HuH-7 (cell line): ENCODE measurements at regions not wholly inside any gene's neighbourhood (a gene's known extent, or its start where the extent isn't known, plus 50 kb on each side); places are given as distances from the start of the nearest gene placed in this dataset.
"Not testable (repeated sequence)": the region's sequence is repeated elsewhere in the genome, so short reads cannot be mapped to it uniquely, and the experiment has no call there.

Experiments used
- DNase-seq: peaks from one replicate; pipeline ENCODE4 v3.0.0; 2011; ENCODE audit warnings: low spot score

DNA sequence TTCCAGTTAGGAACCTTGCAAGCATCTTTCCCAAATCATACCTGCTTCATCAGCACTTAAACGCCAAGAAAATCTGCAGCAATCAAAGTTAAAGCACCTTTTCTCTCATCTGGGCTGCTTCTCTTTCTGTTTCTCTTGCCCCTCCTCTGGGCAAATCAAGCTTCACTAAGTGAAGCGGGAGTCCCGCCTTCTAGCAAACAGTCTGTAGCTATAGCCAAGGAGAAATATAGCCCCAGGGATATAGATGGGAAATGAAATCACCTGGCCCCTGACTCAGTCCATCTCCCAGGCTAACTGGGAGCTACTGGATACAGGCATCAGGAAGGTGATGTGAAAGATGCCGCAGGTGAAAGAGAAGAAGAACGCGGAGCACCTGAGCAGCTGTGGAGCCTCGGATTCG, 481.9 kb downstream of the C6orf118 start:
- no peak for DNase-seq

DNA sequence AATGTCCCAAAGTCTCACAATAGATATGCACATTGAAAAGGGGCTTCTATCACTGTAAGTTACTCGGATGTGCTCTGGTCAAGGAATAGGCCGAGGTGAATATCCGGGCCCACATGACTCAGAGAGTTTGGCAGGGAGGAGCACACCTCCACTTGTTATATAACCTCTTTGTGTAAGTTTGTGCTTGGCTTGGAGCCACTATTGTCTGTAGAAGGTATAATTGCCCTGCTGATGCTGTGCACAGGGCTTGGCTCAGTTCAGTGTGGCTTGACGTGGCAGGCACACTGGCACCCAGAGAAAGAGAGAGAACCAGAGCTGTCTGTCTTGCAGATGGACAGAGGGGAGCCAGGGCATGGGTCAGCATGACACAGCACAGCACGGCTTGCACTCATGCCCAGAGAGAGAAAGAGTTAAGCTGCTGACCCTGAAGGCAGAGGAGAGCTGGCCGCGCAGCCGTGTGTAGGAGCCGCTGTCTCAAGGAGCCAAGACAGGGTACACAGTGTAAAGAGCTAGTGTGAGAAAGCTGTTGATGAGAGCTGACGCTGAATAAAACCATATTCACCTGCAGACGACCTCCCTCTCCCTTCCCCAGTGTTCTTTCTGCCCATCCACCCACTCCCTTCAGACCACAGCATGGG, 482.5 kb downstream of the C6orf118 start:
- DNase-seq, result no peak

DNA sequence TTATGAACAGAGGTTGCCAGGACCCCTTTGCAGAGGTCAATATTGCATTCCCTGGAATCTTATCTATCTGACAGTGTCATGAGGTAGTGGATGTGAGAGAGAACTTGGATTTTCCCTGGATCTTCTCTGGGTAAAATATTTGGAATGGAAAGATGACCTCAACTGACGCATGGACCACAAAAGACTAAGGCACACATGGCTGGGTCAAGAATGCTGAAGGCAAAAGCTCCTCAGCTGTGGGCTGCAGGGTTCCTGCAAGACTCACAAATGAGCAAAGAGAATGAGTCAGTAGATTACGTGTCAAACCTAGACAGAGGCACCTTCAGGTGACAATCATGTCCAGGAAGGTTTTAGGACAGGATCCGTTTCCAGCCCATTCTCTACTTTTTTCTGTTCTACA, 484.0 kb downstream of the C6orf118 start:
- no peak for DNase-seq

DNA sequence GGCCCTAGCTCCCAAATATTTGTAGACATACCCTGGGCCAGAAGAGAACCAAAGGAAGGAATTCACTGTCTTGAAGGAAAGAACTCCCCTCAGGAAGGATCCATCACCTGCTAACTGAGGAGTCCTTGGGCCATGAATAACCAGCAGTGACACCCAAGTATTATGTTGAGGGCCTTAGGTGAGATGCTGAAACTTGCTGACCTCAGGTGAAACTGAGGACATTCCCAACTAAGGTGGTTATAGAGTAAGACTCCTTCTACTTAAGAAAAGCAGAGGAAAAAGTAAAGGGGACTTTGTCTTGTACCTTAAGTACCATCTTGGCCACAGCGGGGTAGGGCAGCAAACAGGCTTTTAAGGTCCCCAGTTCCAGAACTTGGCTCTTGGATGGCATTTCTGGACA, 491.7 kb downstream of the C6orf118 start:
- no peak for DNase-seq

DNA sequence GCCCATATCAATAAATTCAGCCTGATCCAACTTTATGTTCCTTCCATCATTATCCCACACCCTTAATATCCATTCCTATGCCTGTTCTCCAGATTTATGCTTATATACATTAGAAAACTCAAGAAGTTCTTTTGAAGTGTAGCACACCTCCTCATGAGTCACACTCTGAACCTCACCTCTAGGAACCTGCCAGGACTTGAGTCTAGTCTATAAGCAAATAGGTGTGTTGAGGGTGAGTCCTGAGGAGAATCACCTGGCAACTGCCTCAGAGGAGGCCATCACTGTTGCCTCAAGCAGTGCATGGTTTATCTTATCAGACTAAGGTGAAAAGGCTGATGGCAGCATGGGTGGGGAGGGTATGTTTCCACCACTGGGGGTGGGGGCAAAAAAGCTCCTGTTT, 496.7 kb downstream of the C6orf118 start:
- no peak for DNase-seq

DNA sequence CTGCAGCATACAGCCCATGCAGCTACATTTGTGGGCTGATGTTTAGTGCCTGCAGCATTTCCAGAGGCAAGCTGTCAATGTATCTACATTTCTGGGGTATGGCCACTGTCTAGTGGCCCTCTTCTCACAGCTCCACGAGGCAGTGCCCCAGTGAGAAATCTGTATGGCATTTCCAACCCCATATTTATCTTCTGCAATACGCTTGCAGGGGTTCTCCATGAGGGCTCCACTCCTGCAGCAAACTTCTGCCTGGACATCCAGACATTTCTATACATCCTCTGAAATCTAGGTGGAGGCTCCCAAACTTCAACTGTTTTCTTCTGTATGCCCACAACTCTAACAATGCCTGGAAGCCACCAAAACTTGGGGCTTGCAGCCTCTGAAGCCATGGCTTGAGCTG, 502.3 kb downstream of the C6orf118 start:
- DNase-seq, result no peak

DNA sequence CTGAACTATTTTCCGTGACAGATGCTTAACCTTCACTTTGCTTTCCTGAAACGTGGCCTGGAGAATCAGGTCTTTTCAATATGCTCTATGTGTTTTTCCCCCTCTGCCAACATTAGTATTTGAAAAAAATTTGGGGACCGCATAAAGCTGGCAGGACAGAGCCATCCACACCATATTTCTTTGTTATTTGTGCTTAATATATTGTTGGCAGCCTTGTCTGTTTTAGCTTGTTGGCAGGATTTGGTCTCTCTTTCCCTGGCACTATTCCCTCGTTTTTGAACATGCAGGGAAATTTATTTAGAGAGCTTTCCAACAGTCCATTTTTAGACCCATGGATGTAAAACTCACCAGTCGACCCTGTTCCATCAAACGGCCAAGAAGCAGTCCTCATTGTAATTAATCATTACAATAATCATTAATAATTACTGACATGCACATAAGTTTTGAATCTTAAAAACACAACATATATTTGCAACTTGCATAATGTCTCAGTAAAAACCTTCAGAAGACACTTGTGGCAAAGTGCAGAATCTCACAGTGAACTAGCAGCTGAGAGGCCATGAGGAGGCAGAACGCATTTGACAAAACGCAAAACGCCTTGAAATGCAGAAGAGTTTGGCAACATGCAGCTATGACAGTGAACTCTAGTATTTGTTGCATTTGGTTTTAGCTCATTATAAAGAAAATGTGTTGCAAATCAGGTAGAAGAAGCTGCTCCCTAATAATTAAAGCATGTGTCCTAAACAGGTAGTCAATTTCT, 514.2 kb downstream of the C6orf118 start:
- no peak for DNase-seq

DNA sequence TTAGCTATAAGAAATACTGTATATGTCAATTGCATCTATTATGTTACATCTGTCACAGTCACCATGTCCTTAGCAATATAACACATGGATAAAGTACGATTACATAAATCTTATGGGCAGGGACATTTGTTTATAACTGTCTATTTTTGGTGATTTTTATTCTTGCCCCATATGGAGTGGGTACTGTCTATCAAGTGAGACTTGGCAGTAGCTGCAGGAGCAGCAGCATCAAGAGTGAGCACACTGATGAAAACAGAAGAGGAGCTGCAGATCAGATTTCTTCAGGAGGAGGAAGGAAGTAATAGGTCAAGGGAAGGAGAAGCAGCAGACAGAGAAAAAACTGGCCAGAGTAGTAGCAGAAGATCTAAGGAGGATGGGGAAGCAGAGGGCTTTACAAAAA, 516.7 kb downstream of the C6orf118 start:
- DNase-seq, result no peak

DNA sequence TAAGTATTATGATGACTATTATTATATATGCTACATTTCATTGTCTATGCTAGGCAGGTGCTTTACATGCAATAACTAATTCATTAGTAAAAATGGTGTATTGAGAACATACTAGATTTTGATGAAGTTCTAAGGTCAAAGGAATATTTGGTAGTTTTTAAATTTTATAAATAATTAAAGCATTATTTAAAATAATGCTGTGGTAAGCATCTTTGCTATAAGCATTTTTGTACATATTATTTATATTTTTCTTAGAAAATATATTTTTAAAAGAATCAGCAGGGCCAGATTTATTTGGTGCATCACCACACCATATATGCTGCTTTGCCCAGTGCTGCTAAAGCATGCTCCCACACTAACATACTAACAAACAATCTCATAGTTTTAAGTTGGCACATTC, 517.9 kb downstream of the C6orf118 start:
- DNase-seq, result no peak

DNA sequence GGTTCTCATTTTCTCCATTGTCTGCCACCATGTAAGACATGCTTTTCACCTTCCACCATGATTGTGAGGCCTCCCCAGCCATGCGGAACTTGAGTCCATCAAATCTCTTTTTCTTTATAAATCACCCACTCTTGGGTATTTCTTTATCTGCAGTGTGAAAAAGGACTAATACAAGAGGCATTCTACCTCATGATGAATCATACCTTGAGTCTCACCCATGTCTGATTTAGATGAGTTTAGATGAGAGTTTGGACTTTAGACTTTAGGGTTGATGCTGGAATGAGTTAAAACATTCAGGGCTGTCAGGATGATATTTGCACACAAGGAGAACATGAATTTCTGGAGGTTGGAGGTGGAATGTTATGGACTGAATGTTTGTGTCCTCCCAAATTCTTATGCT, 545.6 kb downstream of the C6orf118 start:
- no peak for DNase-seq

DNA sequence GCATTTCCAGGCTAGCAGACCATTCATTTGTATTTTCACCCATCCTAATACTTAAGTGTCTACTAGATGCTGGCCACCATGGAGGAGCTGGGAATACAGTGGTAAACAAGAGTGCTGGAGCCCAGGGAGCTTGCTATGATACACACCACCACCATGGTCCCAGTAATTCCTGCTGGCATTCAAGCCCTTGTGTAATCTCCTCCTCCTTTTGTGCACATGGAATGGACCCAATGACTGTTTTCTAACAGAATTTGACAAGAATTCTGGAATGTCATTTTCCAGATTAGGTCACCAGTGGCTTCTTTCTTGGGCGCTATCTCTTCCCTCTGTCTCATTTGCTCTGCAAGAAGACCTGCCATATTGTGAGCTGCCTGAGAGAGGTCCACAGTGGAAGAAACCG, 552.0 kb downstream of the C6orf118 start:
- no peak for DNase-seq

DNA sequence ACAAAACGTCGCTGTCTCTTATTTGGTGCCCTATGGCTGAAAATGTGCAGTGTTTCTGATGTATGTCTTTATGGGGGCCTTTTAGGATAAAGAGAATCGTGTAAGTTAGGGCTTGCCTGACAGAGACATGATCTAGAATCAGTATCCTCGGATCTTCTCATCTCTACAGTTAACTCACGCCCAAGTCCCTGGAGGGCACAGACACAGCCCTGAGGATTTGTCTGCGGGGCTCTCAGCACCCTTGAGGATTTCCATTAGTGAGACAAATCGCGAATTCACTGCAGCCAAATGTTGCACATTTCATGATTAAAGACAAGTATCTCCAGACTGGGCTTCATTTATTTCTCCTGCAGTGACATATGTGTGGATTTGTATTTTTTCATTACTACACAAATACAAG, 552.7 kb downstream of the C6orf118 start:
- no peak for DNase-seq

DNA sequence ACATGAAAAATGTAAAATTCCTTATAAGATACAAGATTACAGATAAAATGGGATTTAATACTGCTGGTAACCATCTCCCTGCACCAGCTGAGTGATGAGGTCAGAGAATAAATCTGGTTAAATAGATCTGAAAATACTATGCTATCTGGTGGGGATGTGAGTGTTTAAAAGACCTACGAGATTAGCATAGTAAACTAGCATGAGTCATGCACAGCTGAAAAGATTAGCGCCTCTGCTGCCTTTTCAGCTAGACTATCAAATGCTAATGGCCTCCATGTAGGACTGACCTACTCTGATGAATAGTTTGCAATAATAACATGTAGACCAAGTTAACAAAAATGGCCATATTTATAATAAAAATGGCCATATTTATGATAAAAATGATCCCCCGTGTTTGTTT, 553.3 kb downstream of the C6orf118 start:
- no peak for DNase-seq

DNA sequence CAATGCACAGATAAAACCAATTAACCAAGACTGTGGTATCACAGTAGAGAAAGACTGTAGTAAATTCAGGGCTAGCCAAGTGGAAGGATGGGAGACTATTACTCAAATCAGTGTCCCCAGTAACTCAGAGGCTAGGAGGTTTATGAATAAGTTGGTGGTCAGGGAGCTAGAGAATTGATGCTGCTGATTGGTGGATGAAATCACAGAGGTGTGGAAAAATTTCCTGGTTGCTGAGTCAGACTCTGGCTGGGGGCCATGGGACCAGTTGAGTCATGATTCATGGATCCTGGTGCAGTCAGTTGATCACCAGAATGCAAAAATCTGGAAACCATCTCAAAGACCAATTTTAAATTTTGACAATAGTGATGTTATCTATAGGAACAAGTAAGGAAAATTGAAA, 555.9 kb downstream of the C6orf118 start:
- DNase-seq, result no peak

DNA sequence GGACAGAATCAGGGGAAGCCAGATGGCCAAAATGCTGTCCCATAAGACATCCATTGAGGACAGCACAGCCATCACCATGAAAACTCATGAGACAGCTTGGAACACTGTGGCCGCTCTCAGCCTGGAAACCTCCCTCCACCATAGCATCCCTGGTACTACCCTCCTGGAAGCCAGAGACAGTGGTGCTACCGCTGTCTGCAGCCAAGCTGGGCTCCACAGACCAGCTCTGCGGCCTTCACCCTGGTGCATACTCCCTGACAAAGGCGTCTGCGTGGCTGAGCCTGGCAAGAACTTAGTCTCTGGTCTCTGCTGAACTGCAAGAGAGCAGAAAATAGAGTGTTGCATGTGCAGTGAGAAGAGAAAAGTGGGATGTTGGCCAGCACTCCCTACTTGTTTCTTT, 558.0 kb downstream of the C6orf118 start:
- no peak for DNase-seq

DNA sequence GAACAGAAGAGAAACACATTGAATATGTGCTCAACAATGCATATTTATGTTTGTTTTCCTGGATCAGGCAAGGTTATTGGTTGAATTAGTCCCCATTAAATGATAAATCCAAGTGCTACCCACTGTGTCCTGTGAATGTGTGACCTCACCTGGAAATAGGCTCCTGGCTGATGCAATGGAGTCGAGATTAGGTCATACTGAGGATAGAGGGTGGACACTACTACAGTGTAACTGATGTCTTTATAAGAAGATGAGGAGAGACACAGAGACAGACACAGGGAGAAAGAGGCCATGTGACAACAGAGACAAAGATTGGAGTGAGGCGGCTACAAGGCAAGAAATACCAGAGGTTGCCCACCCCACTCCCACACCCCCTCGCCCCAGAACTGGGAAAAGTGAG, 559.3 kb downstream of the C6orf118 start:
- no peak for DNase-seq

DNA sequence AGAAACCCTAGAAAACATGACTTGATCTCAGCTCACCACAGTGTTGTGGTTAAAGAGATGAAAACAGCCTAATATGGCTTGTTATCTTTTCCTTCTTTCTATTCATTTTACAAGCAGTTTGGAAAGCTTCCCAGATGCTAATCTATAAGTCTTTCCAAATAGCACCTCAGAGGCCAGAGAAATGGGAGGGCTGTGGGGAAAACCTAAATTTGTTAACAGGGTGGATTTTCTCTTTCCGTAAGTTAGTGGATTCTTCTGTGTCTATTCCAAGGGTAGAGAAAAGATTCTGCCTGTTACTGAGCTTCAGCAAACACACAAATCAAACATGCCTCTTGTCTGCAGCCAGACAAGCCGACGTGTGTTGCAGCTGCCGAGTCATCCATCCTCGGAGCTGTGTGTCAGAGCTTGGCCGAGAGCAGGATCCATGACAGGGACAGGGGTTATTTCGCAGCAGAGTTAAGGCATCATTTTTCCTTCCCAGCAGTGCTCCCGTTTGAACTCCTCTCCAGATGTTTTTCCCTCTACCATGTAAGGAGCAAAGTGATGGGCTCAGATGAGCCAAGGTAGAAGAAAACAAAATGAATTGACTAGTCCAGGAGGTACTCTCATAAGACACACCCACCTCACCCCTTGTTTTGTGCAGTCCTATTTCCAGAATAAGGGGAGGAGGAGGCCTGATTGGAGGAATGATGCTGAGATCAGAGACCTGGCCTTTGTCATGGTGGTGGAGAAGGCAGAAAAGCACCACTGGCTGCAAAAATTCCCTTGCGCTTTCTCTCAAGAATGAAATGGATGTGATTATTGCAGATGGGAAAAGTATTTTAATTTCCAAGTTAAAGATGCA, 560.0 kb downstream of the C6orf118 start:
- no peak for DNase-seq

DNA sequence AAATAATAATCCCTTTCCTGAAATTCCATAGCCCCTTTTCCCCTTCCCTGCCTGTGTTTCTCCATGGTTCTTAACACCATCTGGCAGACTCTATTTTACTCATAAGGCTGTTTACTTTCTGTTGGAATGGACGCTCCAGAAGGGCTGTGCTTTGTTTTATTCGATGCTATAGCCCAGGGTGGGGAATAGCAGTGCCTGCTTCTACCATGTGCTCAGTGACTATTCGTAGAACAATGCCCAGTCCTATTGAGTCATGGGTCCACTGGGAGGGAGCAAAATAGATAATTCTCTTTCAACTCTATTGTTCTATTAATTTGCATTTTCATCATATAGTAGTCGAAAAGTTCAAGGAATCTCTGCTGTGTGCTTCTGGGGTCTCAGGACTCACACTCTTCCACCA, 565.1 kb downstream of the C6orf118 start:
- no peak for DNase-seq

DNA sequence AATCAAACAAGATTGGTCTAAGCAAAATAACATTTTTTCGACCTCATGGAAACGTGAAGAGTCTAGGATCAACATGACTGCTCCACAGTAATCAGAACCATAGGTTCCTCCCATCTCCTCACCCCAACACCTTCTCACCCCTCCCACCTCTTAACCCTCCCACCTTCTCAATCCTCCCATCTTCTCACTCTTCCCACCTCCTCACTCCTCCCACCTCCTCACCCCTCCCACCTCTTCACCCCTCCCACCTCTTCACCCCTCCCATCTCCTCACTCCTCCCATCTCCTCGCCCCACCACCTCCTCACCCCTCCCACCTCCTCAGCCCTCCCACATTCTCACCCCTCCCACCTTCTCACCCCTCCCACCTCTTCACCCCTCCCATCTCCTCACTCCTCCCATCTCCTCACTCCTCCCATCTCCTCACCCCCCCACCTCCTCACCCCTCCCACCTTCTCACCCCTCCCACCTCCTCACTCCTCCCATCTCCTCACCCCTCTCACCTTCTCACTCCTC, 567.4 kb downstream of the C6orf118 start:
- DNase-seq, result no peak

DNA sequence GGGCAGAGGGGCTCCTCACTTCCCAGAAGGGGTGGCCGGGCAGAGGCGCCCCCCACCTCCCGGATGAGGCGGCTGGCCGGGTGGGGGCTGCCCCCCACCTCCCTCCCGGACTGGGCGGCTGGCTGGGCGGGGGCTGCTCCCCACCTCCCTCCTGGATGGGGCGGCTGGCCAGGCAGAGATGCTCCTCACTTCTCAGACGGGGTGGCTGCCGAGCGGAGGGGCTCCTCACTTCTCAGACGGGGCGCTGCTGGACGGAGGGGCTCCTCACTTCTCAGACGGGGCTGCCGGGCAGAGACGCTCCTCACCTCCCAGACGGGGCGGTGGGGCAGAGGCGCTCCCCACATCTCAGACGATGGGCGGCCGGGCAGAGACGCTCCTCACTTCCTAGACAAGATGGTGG, 573.3 kb downstream of the C6orf118 start:
- not testable (repeated sequence) for DNase-seq

DNA sequence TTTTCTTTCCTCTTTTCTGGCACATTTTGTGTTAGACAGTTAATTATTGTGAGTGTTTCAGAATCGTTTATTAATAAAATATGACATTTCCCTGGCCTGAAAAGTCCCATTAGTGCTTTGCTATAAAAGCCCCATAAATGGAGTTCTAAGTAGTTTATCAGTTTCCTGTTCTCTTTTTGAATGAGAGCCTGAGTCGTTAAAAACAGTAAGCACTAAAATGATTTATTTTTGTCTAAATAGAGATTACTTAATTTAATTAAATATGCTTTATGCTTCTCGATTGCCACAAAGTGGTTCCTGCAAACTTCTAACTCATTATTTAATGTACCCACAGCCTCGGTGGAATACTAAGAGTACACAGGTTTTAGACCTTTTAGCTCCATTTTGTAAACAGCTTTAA, 577.9 kb downstream of the C6orf118 start:
- no peak for DNase-seq

DNA sequence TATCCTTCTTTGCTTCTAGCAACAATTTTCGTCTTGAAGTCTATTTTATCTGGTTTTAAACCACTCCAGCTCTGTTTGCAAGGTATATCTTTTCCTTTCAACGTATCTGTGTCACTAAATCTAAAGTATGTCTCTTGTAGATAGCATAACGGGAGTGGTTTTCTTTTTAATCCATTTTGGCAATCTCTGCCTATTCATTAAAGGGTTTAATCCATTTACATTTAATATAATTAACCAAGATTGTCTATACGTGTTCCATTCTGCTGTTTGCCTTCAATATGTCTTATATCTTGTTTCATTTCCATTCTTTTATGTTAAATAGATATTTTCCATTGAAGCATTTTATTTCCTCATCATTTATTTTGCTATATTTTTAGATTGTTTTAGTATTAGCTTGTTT, 587.9 kb downstream of the C6orf118 start:
- DNase-seq, result no peak

DNA sequence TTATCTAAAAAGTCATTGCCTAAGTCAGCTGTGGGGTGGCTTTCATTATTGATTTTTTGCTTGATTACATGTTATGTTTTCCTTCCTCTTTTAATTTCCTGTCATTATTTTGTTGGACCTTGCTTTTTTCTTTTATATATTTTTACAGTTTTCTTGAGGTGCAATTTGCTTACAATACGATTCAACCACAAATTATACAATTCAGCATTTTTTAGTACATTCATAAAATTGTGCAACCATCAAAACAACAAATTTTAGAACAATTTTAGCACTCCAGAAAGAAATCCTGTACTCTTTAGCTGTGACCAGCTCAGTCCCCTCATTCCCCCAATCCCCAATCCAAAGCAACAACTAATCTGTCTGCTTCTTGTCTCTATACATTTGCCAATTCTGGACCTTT, 608.9 kb downstream of the C6orf118 start:
- no peak for DNase-seq
